AG09319 (cell line): ENCODE measurements at regions not wholly inside any gene's neighbourhood (a gene's known extent, or its start where the extent isn't known, plus 50 kb on each side); places are given as distances from the start of the nearest gene placed in this dataset.

ENCODE experiments used
- DNase-seq: peaks from one replicate; pipeline ENCODE4 v3.0.0-alpha.2; 2010; ENCODE audit warnings: low read depth; ENCODE audit errors: extremely low read depth
- CTCF ChIP-seq: IDR thresholded peaks from 2 replicates; pipeline ENCODE4 v1.5.1; 2011; ENCODE audit warnings: low read depth, mild to moderate bottlenecking, inconsistent platforms, low read length, moderate library complexity

- no peak for DNase-seq
- TF ChIP-seq CTCF: no peak
Measured at GRCh38 chr1:166570954-166571353, 268.3 kb upstream of the POGK start.

- no peak for DNase-seq
- no peak for TF ChIP-seq CTCF
Measured at GRCh38 chr1:166573199-166573598, 266.1 kb upstream of the POGK start.

GRCh38 chr1:166579557-166580501, 259.4 kb upstream of the POGK start:
- no peak for DNase-seq
- TF ChIP-seq CTCF: no peak

GRCh38 chr1:166588741-166589140, 250.5 kb upstream of the POGK start:
- DNase-seq: no peak
- no peak for TF ChIP-seq CTCF

GRCh38 chr1:166590161-166590560, 249.1 kb upstream of the POGK start:
- TF ChIP-seq CTCF: no peak
- DNase-seq: no peak

- no peak for DNase-seq
- no peak for TF ChIP-seq CTCF
Measured at GRCh38 chr1:166594646-166595045, 244.6 kb upstream of the POGK start.

- TF ChIP-seq CTCF: no peak
- DNase-seq: no peak
Measured at GRCh38 chr1:166597516-166597915, 241.8 kb upstream of the POGK start.
